GM21360 (cell line): ENCODE measurements at regions not wholly inside any gene's neighbourhood (a gene's known extent, or its start where the extent isn't known, plus 50 kb on each side); places are given as distances from the start of the nearest gene placed in this dataset.

Source experiments
- ATAC-seq: cut with Tn5 transposase; IDR thresholded peaks from one replicate; pipeline ENCODE4 v1.9.1; 2021; ENCODE audit warnings: mild to moderate bottlenecking, moderate library complexity; ENCODE audit not compliant: unreplicated experiment

DNA sequence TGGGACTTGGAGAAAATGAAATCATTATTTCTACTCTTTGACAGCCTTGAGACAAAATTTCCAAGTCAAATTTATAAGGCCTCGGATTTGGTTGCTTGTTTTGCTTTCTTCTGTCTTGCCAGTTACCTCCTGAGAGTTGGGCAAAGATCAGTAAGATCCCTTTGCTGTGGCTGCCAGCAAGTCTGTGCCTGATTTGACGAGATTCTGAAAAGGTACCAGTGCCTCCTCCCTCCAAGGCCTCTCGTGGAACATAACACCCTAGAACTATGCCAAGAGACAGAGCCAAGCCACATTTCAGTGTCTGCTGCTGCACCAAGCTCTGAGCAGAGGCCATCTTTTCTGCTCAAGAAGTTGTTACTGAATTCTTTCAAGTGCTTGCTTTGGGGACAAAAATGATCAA lies 61.0 kb downstream of the GTPBP8 start:
- no peak for ATAC-seq

DNA sequence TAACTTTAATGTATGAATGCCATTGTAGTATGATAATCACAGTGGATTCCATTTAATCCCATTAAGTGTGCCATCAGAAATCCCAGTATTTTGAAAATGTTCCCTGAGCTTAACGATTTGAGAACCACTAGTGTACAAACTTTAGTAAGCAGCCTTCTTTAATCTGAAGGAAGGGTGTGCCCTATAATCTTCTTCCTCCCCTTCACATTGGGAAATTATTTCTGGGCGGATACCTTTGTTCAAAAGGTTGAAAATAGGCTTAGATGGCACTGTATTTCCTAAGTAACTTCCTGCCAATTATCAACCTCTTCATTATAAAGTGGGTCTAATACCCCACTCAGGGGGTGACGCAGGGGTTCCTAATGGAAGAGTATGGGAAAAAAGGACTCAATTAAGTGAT lies 62.4 kb downstream of the GTPBP8 start:
- ATAC-seq = no peak

DNA sequence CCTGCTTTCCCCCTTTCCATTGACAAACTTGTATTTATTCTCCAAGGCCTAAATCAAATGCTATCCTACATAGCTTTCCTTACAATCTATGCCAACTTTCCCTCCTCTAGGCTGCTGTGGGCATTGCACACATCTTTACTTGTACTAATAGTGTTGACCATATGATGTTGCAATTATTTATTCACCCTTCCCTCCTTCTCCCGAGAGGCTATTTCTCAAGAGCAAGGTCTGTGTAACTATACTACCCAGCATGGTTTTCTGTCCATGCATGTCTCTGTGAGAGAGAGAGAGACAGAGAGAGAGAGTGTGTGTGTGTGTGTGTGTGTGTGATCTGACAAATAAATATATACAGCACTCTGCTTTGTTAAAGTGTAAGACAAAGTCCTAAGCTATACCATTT lies 63.8 kb downstream of the GTPBP8 start:
- no peak for ATAC-seq

DNA sequence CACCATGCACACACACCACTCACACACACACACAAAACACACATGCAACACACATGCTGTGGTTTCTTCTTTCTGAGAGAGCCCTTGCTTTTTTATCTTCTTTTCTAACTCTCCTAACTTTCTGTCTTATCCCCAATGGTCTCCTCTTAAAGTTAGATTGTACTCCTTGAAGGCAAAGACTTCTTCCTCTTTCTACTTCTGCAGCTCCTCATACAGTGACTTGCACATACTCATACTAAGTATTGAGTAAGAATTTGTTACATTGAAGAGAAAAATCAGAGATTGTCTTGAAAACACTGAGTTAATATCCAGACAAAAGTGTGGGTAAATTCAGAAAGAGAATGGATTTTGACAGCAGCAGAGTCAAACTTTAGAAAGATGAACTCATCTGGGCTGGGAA lies 64.4 kb downstream of the GTPBP8 start:
- no peak for ATAC-seq

DNA sequence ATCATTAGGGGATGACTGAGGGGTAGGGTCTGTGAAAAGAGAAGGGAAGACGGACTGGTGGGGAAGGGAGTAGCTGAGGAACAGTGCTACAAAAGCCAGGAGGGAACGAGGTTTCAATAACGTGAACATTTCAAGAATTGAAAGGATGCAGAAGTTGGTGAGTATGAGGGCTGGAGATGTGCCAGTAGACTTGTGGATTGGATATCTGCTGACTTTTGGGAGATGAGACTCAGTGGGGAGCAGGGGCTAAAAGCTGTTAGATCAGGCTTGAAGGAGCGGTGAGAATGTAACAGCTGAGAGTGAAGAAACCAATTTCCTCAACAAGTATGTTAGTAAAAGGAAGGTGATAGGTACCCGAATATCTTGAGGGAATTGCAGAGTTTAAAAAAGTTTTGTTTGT lies 65.2 kb downstream of the GTPBP8 start:
- ATAC-seq = no peak

DNA sequence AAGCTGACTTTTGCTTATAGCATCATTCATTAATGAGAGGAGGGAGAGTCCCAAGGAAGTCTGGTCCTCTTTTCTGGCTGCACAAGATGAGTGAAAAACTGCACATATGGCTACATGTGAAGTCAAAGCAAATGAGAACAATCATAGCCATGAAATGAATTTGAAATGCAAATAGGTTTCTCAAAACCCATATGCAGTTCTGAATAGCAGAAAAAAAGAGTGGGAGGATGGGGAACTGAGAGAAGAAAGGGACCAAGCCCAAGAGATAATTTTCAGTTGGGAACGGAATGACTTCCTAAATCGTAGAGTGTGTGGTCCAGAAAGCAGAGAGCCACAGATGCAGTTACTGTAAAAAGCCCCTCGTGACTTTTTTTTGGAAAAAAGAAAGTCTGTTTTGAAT lies 66.3 kb downstream of the GTPBP8 start:
- ATAC-seq = peak; percentile 78

DNA sequence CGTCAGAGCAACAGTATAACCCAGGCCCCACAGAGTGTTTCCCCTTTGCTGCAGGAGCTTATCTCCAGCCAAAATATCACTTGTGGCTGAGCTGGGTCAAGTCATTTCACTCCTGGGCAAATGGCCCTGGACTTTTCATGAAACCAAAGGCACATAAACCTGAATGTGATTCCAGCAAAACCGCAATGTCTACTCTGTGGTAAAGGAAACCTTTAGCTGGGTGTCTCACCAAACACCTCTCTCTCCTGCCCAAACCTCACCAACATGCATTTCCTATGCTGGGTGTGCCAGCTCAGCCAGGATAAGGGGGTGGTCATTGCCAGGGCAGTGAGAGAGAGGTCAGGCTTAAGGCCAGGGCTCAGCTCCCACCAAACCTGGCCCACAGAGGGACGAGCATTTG lies 67.4 kb downstream of the GTPBP8 start:
- no peak for ATAC-seq

DNA sequence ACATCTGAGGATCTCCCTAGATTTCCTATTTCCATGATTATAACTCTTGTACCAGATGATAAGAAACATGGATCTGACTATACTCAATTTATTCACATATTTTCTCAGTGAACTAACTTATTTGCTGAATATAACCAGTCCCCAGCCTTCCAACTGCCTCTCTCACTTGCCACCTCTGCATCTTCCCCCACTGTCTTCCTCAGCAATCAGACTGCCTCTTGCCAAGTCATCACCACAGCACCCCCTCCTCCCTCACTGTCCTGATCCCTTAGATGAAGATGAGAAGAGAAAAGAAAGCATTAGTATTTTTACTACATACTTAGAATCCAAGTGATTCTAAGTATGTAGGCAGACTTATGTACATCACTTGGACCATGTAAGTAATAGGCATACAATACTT lies 71.9 kb downstream of the GTPBP8 start:
- ATAC-seq = no peak

DNA sequence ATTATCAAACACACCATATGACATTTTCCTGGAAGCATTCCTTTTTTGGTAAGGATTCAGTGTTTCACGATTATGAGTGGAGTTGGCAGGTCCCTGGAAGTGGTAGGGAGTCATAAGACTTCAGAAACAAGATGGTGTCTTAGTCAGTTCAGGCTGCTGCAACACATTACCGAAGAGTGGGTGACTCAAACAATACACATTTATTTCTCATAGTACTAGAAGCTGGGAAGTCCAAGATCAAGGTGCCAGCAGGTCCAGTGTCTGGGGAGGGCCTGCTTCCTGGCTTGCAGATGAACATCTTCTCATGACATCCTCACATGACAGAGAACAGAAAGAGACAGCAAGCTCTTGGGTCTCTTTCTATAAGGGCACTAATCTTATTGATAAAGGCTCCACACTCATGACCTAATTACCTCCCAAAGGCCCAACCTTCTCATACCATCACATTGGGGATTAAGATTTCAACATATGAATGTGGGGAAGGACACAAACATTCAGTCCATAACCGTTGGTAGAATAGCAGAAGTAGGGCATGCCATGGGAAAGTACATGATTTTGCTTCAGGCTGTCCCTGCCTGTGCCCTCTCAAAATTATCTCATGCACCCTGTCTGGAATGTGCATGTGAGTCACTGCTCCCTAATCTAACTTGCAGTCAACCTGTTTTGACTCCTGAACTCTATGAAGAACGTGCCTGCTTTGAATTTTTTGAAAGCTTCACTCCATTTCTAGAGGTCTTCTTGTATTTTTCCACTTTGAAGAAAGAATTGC lies 72.5 kb downstream of the GTPBP8 start:
- ATAC-seq = no peak

DNA sequence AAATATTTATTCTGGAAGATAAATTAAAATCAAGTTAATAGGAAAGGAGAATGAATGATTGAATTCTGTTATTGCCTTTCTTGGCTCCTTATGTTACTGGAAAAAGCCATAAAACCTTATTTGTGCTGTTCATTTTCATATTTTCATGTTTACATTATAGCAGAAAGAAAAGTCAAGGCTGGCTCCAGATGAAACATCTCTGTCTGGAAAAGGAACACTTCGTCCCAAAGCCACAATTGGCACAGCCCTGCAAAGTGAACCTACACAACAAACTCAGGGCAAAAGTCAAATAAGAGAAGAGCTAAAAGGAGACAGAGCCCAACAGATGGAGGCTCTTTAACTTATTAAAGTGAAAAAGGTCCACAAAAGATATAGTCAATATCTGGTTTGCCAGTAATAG lies 73.4 kb downstream of the GTPBP8 start:
- ATAC-seq = no peak

DNA sequence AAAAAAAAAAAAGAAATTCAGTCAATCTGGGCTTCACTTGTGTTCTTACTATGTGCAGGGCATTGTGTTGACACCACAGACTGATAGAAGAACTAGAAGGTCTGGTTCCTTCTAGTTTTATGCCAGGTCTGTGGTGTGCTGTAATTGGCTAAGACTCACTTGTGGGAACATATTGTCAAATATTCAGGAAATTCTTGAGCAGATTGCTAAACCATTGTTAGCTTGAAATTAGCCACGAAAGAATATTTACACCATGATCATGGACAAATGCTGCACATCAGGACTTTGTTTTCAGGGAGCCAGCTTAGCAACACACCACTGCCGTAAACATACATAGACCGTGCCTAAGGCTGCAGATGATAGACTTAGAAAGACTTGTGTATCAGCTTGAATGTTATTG lies 74.6 kb downstream of the GTPBP8 start:
- no peak for ATAC-seq

DNA sequence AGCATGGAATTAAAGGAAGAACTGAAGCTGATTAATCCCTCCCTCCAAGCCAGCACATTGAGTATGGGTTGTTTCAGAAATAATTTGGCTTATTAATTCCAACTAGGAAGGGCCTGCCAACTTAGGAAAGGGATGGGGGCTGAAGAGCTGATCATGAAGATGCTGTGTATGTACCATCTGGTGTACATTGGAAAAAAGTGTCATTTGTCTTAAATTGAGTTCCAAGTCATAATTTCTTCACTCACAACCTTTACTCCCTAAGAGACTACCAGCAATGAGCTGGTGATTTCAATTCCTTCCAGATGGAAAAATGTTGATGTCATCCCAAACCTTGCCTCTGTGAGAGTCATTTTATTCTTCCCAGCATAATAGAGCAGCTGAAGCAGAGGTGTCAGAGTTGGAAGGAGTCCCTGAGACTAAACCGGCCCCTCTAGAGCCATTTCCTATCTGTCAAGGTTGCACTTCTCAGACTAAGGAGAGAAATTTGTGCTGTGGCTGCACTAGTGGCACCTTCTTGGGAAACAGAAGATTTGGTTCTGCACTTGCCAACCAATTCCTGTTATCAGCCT lies 79.4 kb downstream of the GTPBP8 start:
- ATAC-seq = no peak

DNA sequence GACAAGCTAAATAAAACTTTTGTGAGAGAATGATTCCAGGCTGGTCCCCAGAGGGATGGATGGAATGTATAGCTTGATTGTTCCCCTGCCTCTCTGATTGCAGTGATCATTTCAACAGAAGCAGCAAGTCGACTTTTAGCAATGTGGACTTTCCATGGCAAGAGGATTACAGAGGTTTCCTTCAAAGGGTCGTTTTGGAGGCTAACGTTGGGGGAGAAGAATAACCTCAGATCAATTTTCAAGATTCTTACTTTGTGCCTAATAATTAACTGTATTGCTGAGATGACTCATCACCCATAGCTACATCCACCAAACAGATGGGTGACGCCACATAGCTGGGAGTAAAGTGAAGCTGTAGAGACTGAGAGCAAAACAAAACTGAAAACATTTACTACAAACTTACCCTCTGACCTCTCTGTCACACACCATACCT lies 79.9 kb downstream of the GTPBP8 start:
- ATAC-seq = no peak

DNA sequence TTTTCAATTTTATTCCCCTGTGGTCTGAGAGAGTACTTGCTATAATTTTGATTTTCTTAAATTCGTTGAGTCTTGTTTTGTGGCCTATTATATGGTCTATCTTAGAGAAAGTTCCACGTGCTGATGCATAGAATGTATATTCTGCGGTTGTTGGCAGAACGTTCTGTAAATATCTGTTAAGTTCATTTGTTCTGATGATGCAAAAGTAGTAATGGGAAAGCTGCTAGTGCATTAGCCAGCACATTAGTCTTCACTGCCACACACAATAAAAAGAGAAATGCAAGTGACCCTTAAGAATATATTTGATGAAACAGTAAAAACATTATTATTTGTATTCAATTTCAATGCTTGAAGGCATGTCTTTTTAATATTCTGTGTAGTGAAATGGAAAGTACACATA lies 84.8 kb downstream of the GTPBP8 start:
- ATAC-seq = no peak

DNA sequence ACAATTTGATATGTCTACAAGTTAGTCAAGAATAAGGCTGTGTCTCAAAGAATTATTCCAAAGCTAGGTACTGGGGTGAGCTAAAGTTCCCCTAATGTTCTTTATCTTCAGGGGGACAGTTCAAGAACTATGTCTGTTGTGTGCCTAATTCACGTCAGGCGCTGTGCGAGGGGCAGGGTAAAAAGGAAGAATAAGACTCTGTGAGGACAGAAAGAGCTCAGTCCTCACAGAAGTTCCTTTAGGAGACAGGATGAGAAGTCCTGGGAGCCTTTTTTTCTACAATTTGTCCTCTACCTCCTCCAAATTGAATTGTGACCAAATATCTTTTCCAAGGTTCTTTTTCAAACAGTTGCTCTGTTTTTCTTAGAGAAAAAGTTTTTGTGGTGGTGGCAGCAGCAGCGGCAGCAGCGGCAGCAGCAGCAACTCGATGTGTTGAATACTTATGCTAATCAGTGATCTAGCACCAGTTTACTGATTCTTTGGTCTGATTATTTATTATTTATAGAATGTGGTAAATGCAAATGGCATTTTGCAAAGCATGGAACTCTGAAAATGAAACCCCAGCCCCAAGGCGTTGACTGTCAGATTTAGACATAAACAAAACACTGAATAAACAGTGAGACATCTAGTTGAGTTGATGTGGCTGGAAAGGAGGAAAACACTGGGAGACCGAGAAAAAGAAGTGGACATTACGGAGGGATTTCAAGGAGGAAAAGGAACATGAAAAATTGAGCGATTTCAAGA lies 88.6 kb downstream of the GTPBP8 start:
- peak; percentile 65 for ATAC-seq

DNA sequence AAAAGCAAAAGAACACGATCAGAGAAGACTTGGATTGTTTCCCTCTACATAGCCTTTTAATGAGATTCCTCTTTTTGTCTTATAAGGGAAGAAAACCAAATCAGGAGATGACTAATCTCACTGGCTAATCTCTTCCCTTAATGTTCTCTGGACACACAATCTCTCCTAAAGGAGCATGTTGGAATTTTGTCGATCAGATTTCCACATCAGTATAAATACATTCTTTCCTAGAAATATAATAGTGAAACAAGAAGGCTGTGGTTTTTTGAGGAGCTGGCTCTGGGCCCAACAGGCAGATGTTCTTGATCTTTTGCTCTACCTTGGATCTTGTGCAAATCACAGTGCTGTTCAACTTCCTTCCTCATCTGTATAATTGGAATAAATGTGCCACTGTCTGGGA lies 94.0 kb downstream of the GTPBP8 start:
- ATAC-seq = no peak

DNA sequence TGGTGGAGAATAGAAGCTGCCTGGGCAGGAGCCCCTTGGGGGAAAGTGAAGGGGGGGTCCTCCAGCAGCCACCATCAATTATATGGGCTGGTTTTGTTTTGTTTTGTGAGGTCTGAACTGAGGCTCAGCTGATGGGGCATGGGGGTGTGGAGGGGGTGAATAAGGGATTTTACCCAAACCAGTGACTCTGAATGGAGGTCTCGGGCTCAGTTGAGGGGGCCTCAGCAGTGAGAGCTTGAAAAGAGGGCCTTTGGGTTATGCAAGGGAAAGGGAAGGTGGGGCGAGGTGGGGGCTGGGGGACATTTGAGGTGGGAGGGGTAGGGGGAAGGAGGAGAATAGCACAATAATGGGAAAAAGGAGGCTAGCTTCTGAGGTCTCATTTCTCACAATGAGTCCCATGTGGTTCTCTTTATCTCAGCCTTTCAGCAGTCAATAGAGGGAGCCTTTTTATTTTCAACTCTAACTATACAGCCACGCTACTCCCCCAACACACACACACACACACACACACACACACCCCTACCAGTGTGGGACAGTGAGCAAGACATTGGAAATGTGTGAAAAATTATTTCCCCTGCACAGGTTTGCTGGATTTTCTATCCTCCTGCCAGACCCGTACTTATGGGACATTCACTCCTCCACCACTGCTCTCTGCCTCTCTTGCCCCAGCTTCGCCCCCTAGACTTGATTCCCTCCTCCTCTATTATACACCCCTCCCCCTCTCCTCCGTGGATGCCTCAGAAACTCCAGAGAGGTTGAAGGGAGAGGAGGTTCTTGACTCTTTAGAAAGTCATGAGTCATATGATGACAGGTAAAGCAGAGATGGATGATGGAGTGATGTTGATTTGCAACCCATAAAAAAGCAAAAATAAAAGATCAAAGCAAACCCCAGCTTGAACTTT lies 96.0 kb downstream of the GTPBP8 start:
- no peak for ATAC-seq

DNA sequence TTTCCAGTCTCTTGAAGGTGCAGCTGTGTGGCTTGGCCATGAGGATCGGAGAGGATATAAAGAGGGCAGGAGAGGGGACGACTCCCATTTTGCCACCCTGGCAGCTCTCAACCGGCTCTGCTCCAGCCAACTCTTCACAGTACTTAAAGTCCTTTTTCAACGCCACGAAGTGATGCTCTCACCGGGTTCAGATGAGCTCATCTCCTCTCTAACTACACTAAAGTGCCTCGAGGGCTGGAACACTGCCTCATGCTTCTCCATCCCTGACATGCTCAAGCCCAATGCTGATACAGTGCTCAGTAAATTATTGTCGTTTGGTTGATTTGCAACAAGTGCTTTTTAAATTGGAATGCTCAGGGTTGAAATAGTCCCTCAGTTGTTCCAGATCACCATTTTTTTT lies 97.8 kb downstream of the GTPBP8 start:
- no peak for ATAC-seq

DNA sequence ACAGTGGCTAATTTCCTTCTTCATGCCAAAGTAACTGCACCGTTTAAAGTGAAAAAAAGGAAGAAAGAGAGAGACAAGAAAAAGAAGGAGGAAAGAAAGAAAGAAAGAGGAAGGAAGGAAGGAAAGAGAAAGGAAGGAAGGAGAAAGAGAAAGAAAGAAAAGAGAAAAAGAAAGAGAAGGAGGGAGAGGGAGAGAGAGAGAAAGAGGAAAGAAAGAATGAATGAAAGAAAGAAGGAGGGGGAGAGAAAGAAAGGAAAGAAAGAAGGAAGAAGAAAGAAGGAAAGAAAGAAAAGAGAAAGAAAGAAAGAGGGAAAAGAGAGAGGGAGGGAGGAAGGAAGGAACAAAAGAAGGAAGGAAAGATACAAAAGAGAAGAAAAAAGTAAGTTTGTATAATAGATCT lies 100.6 kb downstream of the GTPBP8 start:
- no peak for ATAC-seq

DNA sequence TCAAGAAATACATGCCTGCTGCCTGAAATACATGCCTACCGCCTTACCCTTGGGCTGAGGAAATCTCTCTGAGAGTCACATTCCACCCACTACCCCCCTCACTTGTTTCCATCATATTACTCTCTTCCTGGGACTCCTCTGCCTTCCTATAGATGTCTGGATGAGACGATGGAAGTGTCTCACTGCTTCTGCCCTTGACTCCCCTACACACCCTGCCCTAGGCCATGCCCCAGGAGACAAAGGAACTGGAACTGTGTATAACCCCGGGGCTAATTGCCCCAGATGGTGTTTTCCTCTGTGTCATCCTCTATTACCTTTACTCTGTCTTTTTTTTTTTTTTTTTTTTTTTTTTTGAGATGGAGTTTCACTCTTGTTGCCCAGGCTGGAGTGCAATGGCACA lies 102.0 kb downstream of the GTPBP8 start:
- no peak for ATAC-seq
